IMR-90 (cell line): ENCODE measurements at regions not wholly inside any gene's neighbourhood (a gene's known extent, or its start where the extent isn't known, plus 50 kb on each side); places are given as distances from the start of the nearest gene placed in this dataset.

Source experiments
- ATAC-seq: fragments of 200-7000 bp; cut with Tn5 transposase; 2 replicates; pipeline ENCODE4 v1.9.1; 2020; ENCODE audit warnings: low read depth, mild to moderate bottlenecking, moderate library complexity
- BruUV-seq: library from RNA; stranded (reverse); fragments of 400-500 nt; replicated peaks from 2 replicates; lab custom pipeline; 2021; lab: Mats Ljungman, UMichigan
- CTCF ChIA-PET: fragments of 300-600 bp; formaldehyde crosslinking; extraction: SDS; loops from one replicate; lab custom pipeline; 2021; ENCODE audit warnings: antibody characterized with exemption; lab: Yijun Ruan, JAX
- POLR2A ChIA-PET: fragments of 300-600 bp; sonication (Branson Sonifier 250); formaldehyde crosslinking; loops from one replicate; lab custom pipeline; 2022; ENCODE audit warnings: antibody characterized with exemption; ENCODE audit not compliant: unreplicated experiment; lab: Charles Lee
- DNase-seq: peaks from one replicate; pipeline ENCODE4 v3.0.0; 2013
- H2AFZ ChIP-seq: replicated peaks from 2 replicates; pipeline ENCODE3; 2013; ENCODE audit warnings: low read length, mild to moderate bottlenecking; ENCODE audit not compliant: poor library complexity
- H2AK5ac ChIP-seq: 2 replicates; pipeline ENCODE4 v1.6.1; 2013; ENCODE audit warnings: low read depth, low read length, inconsistent platforms
- H2AK9ac ChIP-seq: replicated peaks from 2 replicates; pipeline ENCODE3; 2013; ENCODE audit warnings: mild to moderate bottlenecking, low read depth, low read length, moderate library complexity; ENCODE audit not compliant: poor library complexity
- H2BK120ac ChIP-seq: 2 replicates; pipeline ENCODE4 v1.6.1; 2013; ENCODE audit warnings: low read depth, low read length, inconsistent platforms
- H2BK15ac ChIP-seq: 3 replicates; pipeline ENCODE4 v1.6.1; 2013; ENCODE audit warnings: low read depth, low read length, inconsistent platforms
- H2BK20ac ChIP-seq: 2 replicates; pipeline ENCODE4 v1.6.1; 2013; ENCODE audit warnings: low read depth, mild to moderate bottlenecking, inconsistent platforms, low read length, moderate library complexity
- H2BK5ac ChIP-seq: 2 replicates; pipeline ENCODE4 v1.6.1; 2013; ENCODE audit warnings: mild to moderate bottlenecking, low read depth, low read length, inconsistent platforms; ENCODE audit not compliant: poor library complexity, severe bottlenecking
- H3K14ac ChIP-seq: replicated peaks from 2 replicates; pipeline ENCODE4 v1.6.1; 2013; ENCODE audit warnings: low read depth, low read length, inconsistent platforms
- H3K18ac ChIP-seq: 2 replicates; pipeline ENCODE4 v1.6.1; 2013; ENCODE audit warnings: low read depth, low read length, control low read depth
- H3K23ac ChIP-seq: 2 replicates; pipeline ENCODE4 v1.6.1; 2013; ENCODE audit warnings: low read depth, low read length, inconsistent platforms
- H3K27ac ChIP-seq: 2 replicates; pipeline ENCODE4 v1.5.1; 2013; ENCODE audit warnings: mild to moderate bottlenecking, control low read depth, low read length; ENCODE audit not compliant: insufficient read depth
- H3K27me3 ChIP-seq: 2 replicates; pipeline ENCODE4 v1.6.1; 2013; ENCODE audit warnings: low read length; ENCODE audit not compliant: control insufficient read depth, insufficient read depth
- H3K36me3 ChIP-seq: 2 replicates; pipeline ENCODE4 v1.6.1; 2013; ENCODE audit warnings: low read length, mixed read lengths; ENCODE audit not compliant: control insufficient read depth, insufficient read depth
- H3K4ac ChIP-seq: 2 replicates; pipeline ENCODE4 v1.6.1; 2013; ENCODE audit warnings: low read depth, low read length, inconsistent platforms
- H3K4me1 ChIP-seq: 2 replicates; pipeline ENCODE4 v1.6.1; 2013; ENCODE audit warnings: low read length, mixed read lengths; ENCODE audit not compliant: control insufficient read depth, insufficient read depth
- H3K4me2 ChIP-seq: 2 replicates; pipeline ENCODE4 v1.6.1; 2013; ENCODE audit warnings: low read depth, mild to moderate bottlenecking, control low read depth, low read length, moderate library complexity
- H3K4me3 ChIP-seq: 2 replicates; pipeline ENCODE4 v1.5.1; 2013; ENCODE audit warnings: low read depth, mild to moderate bottlenecking, control low read depth, low read length, moderate library complexity; ENCODE audit not compliant: insufficient read depth
- H3K56ac ChIP-seq: 2 replicates; pipeline ENCODE4 v1.6.1; 2013; ENCODE audit warnings: low read length, inconsistent platforms; ENCODE audit not compliant: insufficient read depth; ENCODE audit errors: extremely low read depth
- H3K79me1 ChIP-seq, 2 experiments: 2 replicates each; pipeline ENCODE4 v1.6.1; 2013; ENCODE audit warnings: low read length in 2 of 2, inconsistent platforms in 1 of 2, low read depth in 1 of 2
- H3K9ac ChIP-seq: 2 replicates; pipeline ENCODE4 v1.6.1; 2013; ENCODE audit warnings: low read depth, low read length, control low read depth
- H3K9me1 ChIP-seq: 2 replicates; pipeline ENCODE4 v1.6.1; 2013; ENCODE audit warnings: low read length, inconsistent platforms; ENCODE audit not compliant: insufficient read depth
- H3K9me3 ChIP-seq: 2 replicates; pipeline ENCODE4 v1.6.1; 2013; ENCODE audit warnings: low read length; ENCODE audit not compliant: control insufficient read depth, insufficient read depth
- H4K20me1 ChIP-seq: 2 replicates; pipeline ENCODE4 v1.6.1; 2013; ENCODE audit warnings: low read length, inconsistent platforms; ENCODE audit not compliant: insufficient read depth
- H4K5ac ChIP-seq: 2 replicates; pipeline ENCODE4 v1.6.1; 2013; ENCODE audit warnings: mild to moderate bottlenecking, low read depth, low read length, control low read depth
- H4K8ac ChIP-seq, 2 experiments: 2 replicates each; pipeline ENCODE4 v1.6.1; 2013; ENCODE audit warnings: low read depth in 2 of 2, low read length in 2 of 2, control low read depth in 1 of 2, inconsistent platforms in 1 of 2
- H4K91ac ChIP-seq: 2 replicates; pipeline ENCODE4 v1.6.1; 2013; ENCODE audit warnings: low read depth, low read length, inconsistent platforms; ENCODE audit not compliant: insufficient read depth
- BHLHE40 ChIP-seq: fragments of 150-350 bp; IDR thresholded peaks from 2 replicates; pipeline ENCODE4 v1.6.1; 2016; ENCODE audit warnings: mild to moderate bottlenecking, low read depth, low read length
- CEBPB ChIP-seq: IDR thresholded peaks from 2 replicates; pipeline ENCODE4 v1.6.1; 2012; ENCODE audit warnings: low read depth, low read length, improper control_type of control experiment
- CHD1 ChIP-seq: IDR thresholded peaks from 2 replicates; pipeline ENCODE4 v1.6.1; 2012; ENCODE audit warnings: low read depth, low read length, improper control_type of control experiment
- FOS ChIP-seq: fragments of 150-350 bp; IDR thresholded peaks from 2 replicates; pipeline ENCODE4 v1.6.1; 2016; ENCODE audit warnings: low read depth, low read length
- MAZ ChIP-seq: IDR thresholded peaks from 2 replicates; pipeline ENCODE4 v1.6.1; 2012; ENCODE audit warnings: low read depth, mild to moderate bottlenecking, low read length, improper control_type of control experiment, moderate library complexity, borderline replicate concordance
- MXI1 ChIP-seq: IDR thresholded peaks from 2 replicates; pipeline ENCODE4 v1.6.1; 2012; ENCODE audit warnings: low read depth, mild to moderate bottlenecking, low read length, moderate library complexity, borderline replicate concordance
- NFE2L2 ChIP-seq: fragments of 150-350 bp; IDR thresholded peaks from 2 replicates; pipeline ENCODE4 v1.6.1; 2016; ENCODE audit warnings: low read depth, mild to moderate bottlenecking, low read length
- POLR2A ChIP-seq: IDR thresholded peaks from 2 replicates; pipeline ENCODE4 v1.6.1; 2012; ENCODE audit warnings: mild to moderate bottlenecking, low read depth, low read length
- RAD21 ChIP-seq: IDR thresholded peaks from 2 replicates; pipeline ENCODE4 v1.6.1; 2012; ENCODE audit warnings: low read length, improper control_type of control experiment
- RCOR1 ChIP-seq: IDR thresholded peaks from 2 replicates; pipeline ENCODE4 v1.6.1; 2012; ENCODE audit warnings: mild to moderate bottlenecking, low read length, improper control_type of control experiment; ENCODE audit not compliant: insufficient replicate concordance
- RFX5 ChIP-seq: IDR thresholded peaks from 2 replicates; pipeline ENCODE4 v1.8.0; 2012; ENCODE audit warnings: low read depth, mild to moderate bottlenecking, low read length, moderate library complexity
- SMC3 ChIP-seq: fragments of 150-350 bp; IDR thresholded peaks from 2 replicates; pipeline ENCODE4 v1.6.1; 2016; ENCODE audit warnings: low read depth, mild to moderate bottlenecking, antibody characterized with exemption, low read length, moderate library complexity
- WGBS, 2 experiments: methylation state at CpG; one replicate each; pipeline versions ENCODE4 v1.1.5 to v1.1.7; 2013; ENCODE audit warnings: missing lambda C conversion rate in 2 of 2; ENCODE audit not compliant: insufficient read length in 1 of 2; ENCODE audit errors: extremely low coverage in 2 of 2; 5-methylcytosine and 5-hydroxymethylcytosine counted together
- dilution Hi-C: fragments of 300-500 bp; cut with HindIII; formaldehyde crosslinking; loops from one replicate; pipeline ENCODE4 v1.14.3; 2018; ENCODE audit warnings: low sequenced_read_pairs; ENCODE audit not compliant: unreplicated experiment
- in situ Hi-C: fragments of 300-500 bp; cut with MboI; formaldehyde crosslinking; loops from 3 replicates; pipeline ENCODE4 v1.14.3; 2019; ENCODE audit warnings: low sequenced_read_pairs, inconsistent platforms, mixed read lengths
- intact Hi-C: fragments of 100-400 bp; cut with micrococcal nuclease; formaldehyde crosslinking; loops from 2 replicates; pipeline ENCODE4 v1.10.0; 2022
- TF ChIP-seq, protein P1 (sequence below): conservative IDR thresholded peaks from 2 replicates; pipeline ENCODE4 v1.5.1; 2012; ENCODE audit warnings: mild to moderate bottlenecking, low read depth, low read length, improper control_type of control experiment
- TF ChIP-seq, protein P2 (sequence below): fragments of 150-350 bp; IDR thresholded peaks from 2 replicates; pipeline ENCODE4 v1.6.1; 2016; ENCODE audit warnings: low read depth, mild to moderate bottlenecking, low read length, moderate library complexity, borderline replicate concordance
- TF ChIP-seq, protein P3 (sequence below): fragments of 150-350 bp; IDR thresholded peaks from 2 replicates; pipeline ENCODE4 v1.6.1; 2017; ENCODE audit warnings: mild to moderate bottlenecking, antibody characterized with exemption, low read length, low read depth

DNA sequence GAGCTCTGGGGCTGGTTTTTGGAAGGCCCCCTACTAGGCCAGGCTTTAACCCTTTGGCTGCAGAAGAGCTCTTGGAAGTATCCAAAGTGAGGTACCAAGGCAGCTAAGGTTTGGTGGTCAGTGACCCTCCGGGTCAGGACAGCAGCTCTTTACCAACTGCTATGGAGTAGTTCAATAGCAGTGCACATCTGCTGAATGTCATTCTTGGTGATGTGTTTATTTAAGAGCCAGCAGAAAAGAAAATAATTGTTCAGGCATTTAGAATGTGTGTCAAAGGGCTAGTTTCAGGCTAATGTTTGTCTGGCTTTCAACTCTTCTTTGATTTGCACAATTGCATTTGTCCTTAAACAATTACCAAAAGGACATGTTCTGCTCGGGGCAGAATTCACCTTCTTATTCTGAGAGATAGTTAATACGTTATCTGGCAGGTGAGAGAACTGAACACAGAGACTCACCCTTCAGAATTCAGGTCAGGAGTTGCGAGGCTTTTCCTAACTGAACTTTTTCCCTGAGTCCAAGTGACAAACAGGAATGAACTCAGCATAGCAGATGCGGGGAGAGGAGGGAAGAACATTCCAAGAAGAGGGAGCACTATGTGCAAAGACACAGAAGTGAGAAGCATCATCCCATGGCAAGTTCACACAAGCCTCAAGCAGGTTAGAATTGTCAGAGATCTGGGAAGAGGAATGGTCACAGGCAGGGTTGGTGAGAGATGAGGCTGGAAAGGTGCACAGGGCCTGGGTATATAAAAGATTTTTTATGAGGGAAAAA lies 556.7 kb upstream of the TLE4 start:
- Histone ChIP-seq H3K27ac (peak overlapping the region; percentile 42), H3K9ac (no peak overlapping the region; the same call in 1 of the 2 replicates), H3K9me1 (peaks cover 7% of the 10 kb centered on the region), H4K5ac (peak overlapping the region; percentile 38), H2AFZ (peak overlapping the region; percentile 45), H2BK5ac (peak overlapping the region; percentile 98), H4K91ac (peak overlapping the region; percentile 86), H2AK5ac (peak overlapping the region; percentile 93), H3K18ac (peak overlapping the region; percentile 85; the same call in 1 of the 2 replicates), H2BK15ac (peak overlapping the region; percentile 31; the same call in 2 of the 3 replicates), H3K4me2 (peak overlapping the region; percentile 57), H3K4ac (peak overlapping the region; percentile 91), H3K27me3 (no peaks in the 10 kb centered on the region), H3K9me3 (no peaks in the 10 kb centered on the region), H3K4me1 (peaks cover 13% of the 10 kb centered on the region), H3K4me3 (no peak overlapping the region), H2BK20ac (peak overlapping the region; percentile 96), H2AK9ac (peak overlapping the region; percentile 31), H3K56ac (peak overlapping the region; percentile 28), H4K8ac (peak overlapping the region; percentile 23 to 74), H4K20me1 (no peaks in the 10 kb centered on the region), H3K36me3 (no peaks in the 10 kb centered on the region), H3K14ac (peak overlapping the region; percentile 85), H3K79me1 (peaks cover 0 to 3% of the 10 kb centered on the region in 2 experiments; a peak in 2 of 4 replicates), H3K23ac (peak overlapping the region; percentile 92; the same call in 1 of the 2 replicates), H2BK120ac (peak overlapping the region; percentile 87)
- no peak for DNase-seq
- peak; percentile 62 for ATAC-seq
- dilution Hi-C loops: no loop called here
- intact Hi-C loops: no loop called here
- in situ Hi-C loops: no loop called here
- BruUV-seq: no TSS peak
- POLR2A ChIA-PET: no interaction called here
- CTCF ChIA-PET: interaction anchor here (0.5 to 0.6 kb wide), 2 partner anchors 194 to 588 kb away, joined by 3 read pairs; no protein-coding TSS in a partner anchor
- WGBS, 2 experiments: no CpG with 5 or more reads among the region's 5 CpGs
- TF ChIP-seq RAD21 (no peak), RFX5 (no peak), MXI1 (no peak), BHLHE40 (no peak), RCOR1 (no peak), CHD1 (no peak), NFE2L2 (no peak), MAZ (no peak), POLR2A (no peak), CEBPB (no peak), FOS (no peak), SMC3 (no peak)
- TF ChIP-seq, protein P1, sequence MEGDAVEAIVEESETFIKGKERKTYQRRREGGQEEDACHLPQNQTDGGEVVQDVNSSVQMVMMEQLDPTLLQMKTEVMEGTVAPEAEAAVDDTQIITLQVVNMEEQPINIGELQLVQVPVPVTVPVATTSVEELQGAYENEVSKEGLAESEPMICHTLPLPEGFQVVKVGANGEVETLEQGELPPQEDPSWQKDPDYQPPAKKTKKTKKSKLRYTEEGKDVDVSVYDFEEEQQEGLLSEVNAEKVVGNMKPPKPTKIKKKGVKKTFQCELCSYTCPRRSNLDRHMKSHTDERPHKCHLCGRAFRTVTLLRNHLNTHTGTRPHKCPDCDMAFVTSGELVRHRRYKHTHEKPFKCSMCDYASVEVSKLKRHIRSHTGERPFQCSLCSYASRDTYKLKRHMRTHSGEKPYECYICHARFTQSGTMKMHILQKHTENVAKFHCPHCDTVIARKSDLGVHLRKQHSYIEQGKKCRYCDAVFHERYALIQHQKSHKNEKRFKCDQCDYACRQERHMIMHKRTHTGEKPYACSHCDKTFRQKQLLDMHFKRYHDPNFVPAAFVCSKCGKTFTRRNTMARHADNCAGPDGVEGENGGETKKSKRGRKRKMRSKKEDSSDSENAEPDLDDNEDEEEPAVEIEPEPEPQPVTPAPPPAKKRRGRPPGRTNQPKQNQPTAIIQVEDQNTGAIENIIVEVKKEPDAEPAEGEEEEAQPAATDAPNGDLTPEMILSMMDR: no peak
- TF ChIP-seq, protein P2, sequence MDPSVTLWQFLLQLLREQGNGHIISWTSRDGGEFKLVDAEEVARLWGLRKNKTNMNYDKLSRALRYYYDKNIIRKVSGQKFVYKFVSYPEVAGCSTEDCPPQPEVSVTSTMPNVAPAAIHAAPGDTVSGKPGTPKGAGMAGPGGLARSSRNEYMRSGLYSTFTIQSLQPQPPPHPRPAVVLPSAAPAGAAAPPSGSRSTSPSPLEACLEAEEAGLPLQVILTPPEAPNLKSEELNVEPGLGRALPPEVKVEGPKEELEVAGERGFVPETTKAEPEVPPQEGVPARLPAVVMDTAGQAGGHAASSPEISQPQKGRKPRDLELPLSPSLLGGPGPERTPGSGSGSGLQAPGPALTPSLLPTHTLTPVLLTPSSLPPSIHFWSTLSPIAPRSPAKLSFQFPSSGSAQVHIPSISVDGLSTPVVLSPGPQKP: no peak
- TF ChIP-seq, protein P3, sequence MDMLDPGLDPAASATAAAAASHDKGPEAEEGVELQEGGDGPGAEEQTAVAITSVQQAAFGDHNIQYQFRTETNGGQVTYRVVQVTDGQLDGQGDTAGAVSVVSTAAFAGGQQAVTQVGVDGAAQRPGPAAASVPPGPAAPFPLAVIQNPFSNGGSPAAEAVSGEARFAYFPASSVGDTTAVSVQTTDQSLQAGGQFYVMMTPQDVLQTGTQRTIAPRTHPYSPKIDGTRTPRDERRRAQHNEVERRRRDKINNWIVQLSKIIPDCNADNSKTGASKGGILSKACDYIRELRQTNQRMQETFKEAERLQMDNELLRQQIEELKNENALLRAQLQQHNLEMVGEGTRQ: no peak
